MCF 10A (cell line): ENCODE measurements at regions not wholly inside any gene's neighbourhood (a gene's known extent, or its start where the extent isn't known, plus 50 kb on each side); places are given as distances from the start of the nearest gene placed in this dataset.
A peak's percentile ranks its signal among the peaks of the same experiment; 100 is the strongest.

Experiments used
- BruUV-seq: library from RNA; stranded (reverse); fragments of 400-500 nt; replicated peaks from 2 replicates; lab custom pipeline; 2021; lab: Mats Ljungman, UMichigan
- CTCF ChIA-PET: fragments of 300-600 bp; sonication (Branson Sonifier 250); formaldehyde crosslinking; extraction: SDS; loops from one replicate; lab custom pipeline; 2021; ENCODE audit warnings: antibody characterized with exemption, inconsistent platforms; lab: Yijun Ruan, JAX
- POLR2A ChIA-PET: fragments of 300-600, 350-650 bp; sonication (Branson Sonifier 250); formaldehyde crosslinking; extraction: SDS; loops from one replicate; lab custom pipeline; 2020; ENCODE audit warnings: antibody characterized with exemption, inconsistent platforms; lab: Yijun Ruan, JAX
- DNase-seq: peaks from one replicate; pipeline ENCODE4 v3.0.0-alpha.2; 2018; ENCODE audit not compliant: unreplicated experiment
- H3K27ac Mint-ChIP-seq: one replicate; pipeline ENCODE4 v1.8.0; 2022; ENCODE audit warnings: mild to moderate bottlenecking, low read depth, mixed read lengths; ENCODE audit not compliant: unreplicated experiment
- H3K27me3 Mint-ChIP-seq: one replicate; pipeline ENCODE4 v1.8.0; 2022; ENCODE audit warnings: mixed read lengths; ENCODE audit not compliant: insufficient read depth, unreplicated experiment
- H3K36me3 Mint-ChIP-seq: one replicate; pipeline ENCODE4 v1.8.0; 2022; ENCODE audit warnings: mild to moderate bottlenecking, moderate library complexity, mixed read lengths; ENCODE audit not compliant: insufficient read depth, unreplicated experiment
- H3K4me1 Mint-ChIP-seq: one replicate; pipeline ENCODE4 v1.8.0; 2022; ENCODE audit warnings: mixed read lengths; ENCODE audit not compliant: insufficient read depth, unreplicated experiment
- H3K4me3 Mint-ChIP-seq: one replicate; pipeline ENCODE4 v1.8.0; 2022; ENCODE audit warnings: mild to moderate bottlenecking, moderate library complexity, mixed read lengths; ENCODE audit not compliant: unreplicated experiment
- H3K9me3 Mint-ChIP-seq: one replicate; pipeline ENCODE4 v1.8.0; 2022; ENCODE audit warnings: mixed read lengths; ENCODE audit not compliant: unreplicated experiment
- CTCF ChIP-seq: fragments of 200-600 bp; IDR thresholded peaks from one replicate; pipeline ENCODE4 v1.8.0; 2022; ENCODE audit warnings: antibody characterized with exemption, mild to moderate bottlenecking; ENCODE audit not compliant: unreplicated experiment
- intact Hi-C: fragments of 100-400 bp; cut with micrococcal nuclease; formaldehyde crosslinking; loops from 2 replicates; pipeline ENCODE4 v1.14.1; 2022

GRCh38 chr2:237242091-237242536 lies 156.4 kb downstream of the COPS8 start:
- peak overlapping the region; percentile 31 for H3K27ac Mint-ChIP-seq
- no peak overlapping the region for H3K4me3 Mint-ChIP-seq
- H3K27me3 Mint-ChIP-seq = no peaks in the 10 kb centered on the region
- H3K9me3 Mint-ChIP-seq = peaks cover 8% of the 10 kb centered on the region
- peaks cover 39% of the 10 kb centered on the region for H3K4me1 Mint-ChIP-seq
- peaks cover 6% of the 10 kb centered on the region for H3K36me3 Mint-ChIP-seq
- BruUV-seq = no TSS peak
- ChIA-PET POLR2A (no interaction called here), CTCF (no interaction called here)
- no peak for DNase-seq
- TF ChIP-seq CTCF = no peak
- intact Hi-C loops = no loop called here

- Mint-ChIP-seq H3K27me3 (no peaks in the 10 kb centered on the region), H3K4me3 (no peak overlapping the region), H3K27ac (no peak overlapping the region), H3K9me3 (peaks cover 8% of the 10 kb centered on the region), H3K4me1 (peaks cover 34% of the 10 kb centered on the region), H3K36me3 (peaks cover 6% of the 10 kb centered on the region)
- DNase-seq = no peak
- intact Hi-C loops = no loop called here
- no peak for TF ChIP-seq CTCF
- no TSS peak for BruUV-seq
- ChIA-PET POLR2A (interaction anchor here (0.5 to 3.3 kb wide), 4 partner anchors 13 to 238 kb away, joined by 3 to 25 read pairs (median 4); no protein-coding TSS in a partner anchor), CTCF (interaction anchor here (1.0 kb wide), 1 partner anchor 44 kb away, joined by 3 read pairs; no protein-coding TSS in a partner anchor)
Measured at GRCh38 chr2:237243487-237243886, 157.8 kb downstream of the COPS8 start.

GRCh38 chr2:237244178-237244577 lies 158.5 kb downstream of the COPS8 start:
- peaks cover 6% of the 10 kb centered on the region for H3K36me3 Mint-ChIP-seq
- no peak for TF ChIP-seq CTCF
- peaks cover 8% of the 10 kb centered on the region for H3K9me3 Mint-ChIP-seq
- H3K27me3 Mint-ChIP-seq = no peaks in the 10 kb centered on the region
- peak overlapping the region; percentile 94 for H3K27ac Mint-ChIP-seq
- POLR2A ChIA-PET = interaction anchor here (0.9 to 3.3 kb wide), 11 partner anchors 8 to 346 kb away, joined by 3 to 25 read pairs (median 4); no protein-coding TSS in a partner anchor
- intact Hi-C loops = no loop called here
- H3K4me1 Mint-ChIP-seq = peaks cover 32% of the 10 kb centered on the region
- no peak for DNase-seq
- no TSS peak for BruUV-seq
- H3K4me3 Mint-ChIP-seq = no peak overlapping the region
- CTCF ChIA-PET = interaction anchor here (0.5 to 1.0 kb wide), 2 partner anchors 14 to 44 kb away, joined by 3 to 4 read pairs; no protein-coding TSS in a partner anchor

- POLR2A ChIA-PET = interaction anchor here (0.6 to 3.3 kb wide), 11 partner anchors 9 to 697 kb away, joined by 3 to 25 read pairs (median 4); no protein-coding TSS in a partner anchor
- DNase-seq = peak; percentile 81
- Mint-ChIP-seq H3K36me3 (peaks cover 6% of the 10 kb centered on the region), H3K27me3 (no peaks in the 10 kb centered on the region), H3K4me1 (peaks cover 32% of the 10 kb centered on the region), H3K9me3 (peaks cover 8% of the 10 kb centered on the region), H3K27ac (peak overlapping the region; percentile 94), H3K4me3 (no peak overlapping the region)
- CTCF ChIA-PET = interaction anchor here (0.6 to 0.8 kb wide), 2 partner anchors 77 to 123 kb away, joined by 3 read pairs; no protein-coding TSS in a partner anchor
- no peak for TF ChIP-seq CTCF
- no TSS peak for BruUV-seq
- intact Hi-C loops = no loop called here
Measured at GRCh38 chr2:237244976-237245646, 159.4 kb downstream of the COPS8 start.
